ENCODE measurements at regions not wholly inside any gene's neighbourhood (a gene's known extent, or its start where the extent isn't known, plus 50 kb on each side); places are given as distances from the start of the nearest gene placed in this dataset.

DNA sequence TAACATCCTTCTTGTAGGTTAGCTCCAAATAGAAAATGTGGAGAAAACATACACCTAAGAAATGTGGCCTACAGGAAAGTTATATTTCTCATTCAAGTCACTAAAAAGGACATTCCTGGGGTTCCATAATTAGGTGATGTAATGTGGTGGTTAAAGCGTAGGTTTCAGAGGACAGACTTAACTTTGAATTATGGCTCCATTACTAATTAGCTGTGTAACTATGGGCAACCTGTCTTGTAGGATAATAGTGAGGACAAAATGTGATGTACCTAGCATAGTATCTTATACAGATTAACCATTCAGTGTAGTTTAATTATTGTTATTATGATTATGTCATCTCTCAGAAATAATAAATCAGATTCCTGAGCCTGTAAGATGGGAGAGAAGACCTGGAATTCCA, 602.5 kb downstream of the TSN start:
- no peak for ATAC-seq
- Histone ChIP-seq H3K4me1 (no peaks in the 10 kb centered on the region), H3K27me3 (ENCODE audit: insufficient read depth in 3 of 3, low read length in 2 of 3) (no peaks in the 10 kb centered on the region), H3K9me3 (no peaks in the 10 kb centered on the region), H3K27ac (no peak overlapping the region), H3K4me3 (no peak overlapping the region), H3K36me3 (ENCODE audit: insufficient read depth in 1 of 2, low read depth in 1 of 2) (no peaks in the 10 kb centered on the region)
- intact Hi-C loops (cut with DNase I), result no loop called here
- no peak for DNase-seq
- 66 to 79% (median 70%) methylated on average over 1 of the region's 1 CpG for WGBS, 3 donors
- TF ChIP-seq, protein P1, sequence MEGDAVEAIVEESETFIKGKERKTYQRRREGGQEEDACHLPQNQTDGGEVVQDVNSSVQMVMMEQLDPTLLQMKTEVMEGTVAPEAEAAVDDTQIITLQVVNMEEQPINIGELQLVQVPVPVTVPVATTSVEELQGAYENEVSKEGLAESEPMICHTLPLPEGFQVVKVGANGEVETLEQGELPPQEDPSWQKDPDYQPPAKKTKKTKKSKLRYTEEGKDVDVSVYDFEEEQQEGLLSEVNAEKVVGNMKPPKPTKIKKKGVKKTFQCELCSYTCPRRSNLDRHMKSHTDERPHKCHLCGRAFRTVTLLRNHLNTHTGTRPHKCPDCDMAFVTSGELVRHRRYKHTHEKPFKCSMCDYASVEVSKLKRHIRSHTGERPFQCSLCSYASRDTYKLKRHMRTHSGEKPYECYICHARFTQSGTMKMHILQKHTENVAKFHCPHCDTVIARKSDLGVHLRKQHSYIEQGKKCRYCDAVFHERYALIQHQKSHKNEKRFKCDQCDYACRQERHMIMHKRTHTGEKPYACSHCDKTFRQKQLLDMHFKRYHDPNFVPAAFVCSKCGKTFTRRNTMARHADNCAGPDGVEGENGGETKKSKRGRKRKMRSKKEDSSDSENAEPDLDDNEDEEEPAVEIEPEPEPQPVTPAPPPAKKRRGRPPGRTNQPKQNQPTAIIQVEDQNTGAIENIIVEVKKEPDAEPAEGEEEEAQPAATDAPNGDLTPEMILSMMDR (IDR thresholded peaks at IDR 0.05), result no peak

DNA sequence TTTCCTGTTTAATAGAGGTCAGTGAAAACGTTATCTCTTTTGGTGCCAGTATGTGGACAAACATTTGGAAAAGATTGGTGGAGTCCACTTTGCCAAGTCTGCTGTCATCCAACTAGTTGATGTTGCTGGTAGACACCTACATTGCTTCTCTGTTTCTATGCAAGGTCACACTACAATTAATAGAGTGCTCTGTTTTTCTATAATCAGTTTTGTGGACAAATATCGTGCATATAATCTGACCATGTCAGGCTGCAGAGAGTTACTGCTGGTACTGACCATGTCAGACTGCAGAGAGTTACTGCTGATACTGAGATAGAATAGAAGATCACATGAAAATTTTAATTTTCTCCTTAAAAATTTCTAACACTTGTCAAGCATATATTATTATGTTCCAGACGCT, 603.3 kb downstream of the TSN start:
- TF ChIP-seq, protein P1 (IDR thresholded peaks at IDR 0.05), result no peak
- H3K9me3 ChIP-seq, result no peaks in the 10 kb centered on the region
- WGBS, 3 donors, result 66 to 74% (median 73%) methylated on average over 3 of the region's 3 CpGs
- no peak overlapping the region for H3K4me3 ChIP-seq
- intact Hi-C loops (cut with DNase I), result no loop called here
- no peaks in the 10 kb centered on the region for H3K27me3 ChIP-seq (ENCODE audit: insufficient read depth in 3 of 3, low read length in 2 of 3)
- no peak for ATAC-seq
- no peaks in the 10 kb centered on the region for H3K4me1 ChIP-seq
- no peaks in the 10 kb centered on the region for H3K36me3 ChIP-seq (ENCODE audit: insufficient read depth in 1 of 2, low read depth in 1 of 2)
- no peak for DNase-seq
- H3K27ac ChIP-seq, result no peak overlapping the region

DNA sequence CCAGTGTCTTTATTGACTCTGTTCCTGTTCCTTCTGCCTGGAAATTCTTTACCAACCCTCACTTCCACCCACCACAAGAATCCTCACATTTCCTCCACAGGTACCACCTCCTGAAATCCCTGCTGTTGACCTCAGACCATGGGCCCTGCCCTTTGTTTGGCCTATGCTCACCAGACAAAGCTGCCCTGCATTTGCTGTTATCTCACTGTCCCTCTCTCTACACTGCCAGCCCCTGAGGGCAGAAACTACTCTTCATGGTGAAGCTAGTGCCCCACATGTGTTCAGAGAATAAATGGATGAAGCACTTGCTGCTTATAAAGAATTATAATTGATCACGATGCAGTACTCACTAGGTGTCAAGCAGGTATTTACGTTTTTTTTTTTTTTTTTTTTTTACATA, 608.4 kb downstream of the TSN start:
- Histone ChIP-seq H3K27me3 (ENCODE audit: insufficient read depth in 3 of 3, low read length in 2 of 3) (no peaks in the 10 kb centered on the region), H3K36me3 (ENCODE audit: insufficient read depth in 1 of 2, low read depth in 1 of 2) (no peaks in the 10 kb centered on the region), H3K4me1 (no peaks in the 10 kb centered on the region), H3K27ac (no peak overlapping the region), H3K9me3 (no peaks in the 10 kb centered on the region), H3K4me3 (no peak overlapping the region)
- DNase-seq, result no peak
- TF ChIP-seq, protein P1 (IDR thresholded peaks at IDR 0.05), result no peak
- 87 to 96% (median 88%) methylated on average over 2 of the region's 2 CpGs for whole genome bisulfite sequencing, 3 donors
- no peak for ATAC-seq
- intact Hi-C loops (cut with DNase I), result no loop called here

DNA sequence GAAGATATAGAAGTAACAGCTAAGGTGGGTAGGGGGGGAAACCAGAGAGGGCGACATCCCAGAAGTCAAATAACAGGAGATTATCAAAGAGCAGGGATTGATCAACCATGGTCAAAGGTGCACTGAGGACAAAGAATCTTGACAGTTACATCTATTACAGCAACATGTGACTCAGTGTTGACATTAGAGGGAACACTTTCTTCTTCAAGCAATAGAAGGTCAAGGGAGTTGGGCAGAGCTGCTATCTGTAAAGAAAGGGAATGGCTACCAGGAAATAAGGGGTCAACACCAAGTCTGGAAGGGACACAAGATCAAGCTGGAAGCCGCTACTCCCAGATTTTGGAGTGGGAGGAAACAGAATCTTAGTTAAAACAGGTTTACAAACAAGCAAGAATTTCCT, 611.0 kb downstream of the TSN start:
- TF ChIP-seq, protein P1 (IDR thresholded peaks at IDR 0.05), result no peak
- no peaks in the 10 kb centered on the region for H3K36me3 ChIP-seq (ENCODE audit: insufficient read depth in 1 of 2, low read depth in 1 of 2)
- H3K27ac ChIP-seq, result no peak overlapping the region
- ATAC-seq, result no peak
- H3K4me3 ChIP-seq, result no peak overlapping the region
- intact Hi-C loops (cut with DNase I), result no loop called here
- H3K4me1 ChIP-seq, result no peaks in the 10 kb centered on the region
- 72 to 77% (median 75%) methylated on average over 2 of the region's 2 CpGs for WGBS, 3 donors
- H3K9me3 ChIP-seq, result no peaks in the 10 kb centered on the region
- no peaks in the 10 kb centered on the region for H3K27me3 ChIP-seq (ENCODE audit: insufficient read depth in 3 of 3, low read length in 2 of 3)
- no peak for DNase-seq

DNA sequence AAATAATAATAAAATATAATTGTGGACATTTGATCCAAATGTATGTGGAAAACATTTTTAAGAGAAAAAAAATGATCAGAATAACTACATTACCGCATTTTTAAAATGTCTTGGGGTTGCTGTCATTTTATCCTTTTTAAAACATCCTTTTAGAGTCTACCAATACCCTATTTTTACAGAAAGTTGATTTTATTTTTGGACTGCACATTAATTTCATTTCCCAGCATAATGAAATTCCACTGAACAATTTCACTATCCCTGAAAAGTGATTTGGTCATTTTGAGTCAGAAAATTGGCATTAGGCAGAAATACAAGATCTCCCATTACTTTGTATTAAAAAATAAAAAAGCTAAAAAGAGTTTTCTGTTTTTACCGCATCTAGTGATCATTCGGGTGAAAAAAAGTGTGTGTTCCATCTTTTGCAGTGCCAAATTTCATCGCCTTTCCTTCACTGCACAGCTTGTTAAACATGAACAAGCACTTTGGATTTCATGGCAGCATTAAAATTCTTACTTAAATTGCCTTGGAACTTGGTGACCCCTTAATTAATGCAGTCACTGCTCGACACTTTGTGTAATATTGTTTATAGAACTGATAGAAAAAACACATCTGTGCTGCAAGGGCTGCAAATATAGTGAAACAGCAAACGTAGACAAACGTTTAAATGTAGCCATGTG, 611.7 kb downstream of the TSN start:
- no peak for ATAC-seq
- Histone ChIP-seq H3K36me3 (ENCODE audit: insufficient read depth in 1 of 2, low read depth in 1 of 2) (no peaks in the 10 kb centered on the region), H3K27me3 (ENCODE audit: insufficient read depth in 3 of 3, low read length in 2 of 3) (no peaks in the 10 kb centered on the region), H3K4me1 (no peaks in the 10 kb centered on the region), H3K9me3 (no peaks in the 10 kb centered on the region), H3K4me3 (no peak overlapping the region), H3K27ac (no peak overlapping the region)
- DNase-seq, result no peak
- WGBS, 3 donors, result 45 to 60% (median 56%) methylated on average over 7 of the region's 7 CpGs
- intact Hi-C loops (cut with DNase I), result no loop called here
- TF ChIP-seq, protein P1 (IDR thresholded peaks at IDR 0.05), result no peak
